ENCODE measurements at regions not wholly inside any gene's neighbourhood (a gene's known extent, or its start where the extent isn't known, plus 50 kb on each side); places are given as distances from the start of the nearest gene placed in this dataset.

- Mint-ChIP-seq H3K9me3 (ENCODE audit: unreplicated experiment) (peaks cover 4% of the 10 kb centered on the region), H3K4me1 (ENCODE audit: unreplicated experiment) (no peaks in the 10 kb centered on the region), H3K27ac (ENCODE audit: unreplicated experiment) (no peak overlapping the region), H3K4me3 (ENCODE audit: unreplicated experiment) (no peak overlapping the region), H3K27me3 (ENCODE audit: unreplicated experiment) (peaks cover 2% of the 10 kb centered on the region), H3K36me3 (ENCODE audit: low read depth, unreplicated experiment) (peaks cover 2% of the 10 kb centered on the region)
- no peak for TF ChIP-seq CTCF (IDR thresholded peaks at IDR 0.05; ENCODE audit: unreplicated experiment)
- no peak for DNase-seq (ENCODE audit: low spot score)
These were observed 153.4 kb upstream of the PSMD7 start for GRCh38 chr16:74143171-74143570.

GRCh38 chr16:74141015-74141414 is 155.6 kb upstream of the PSMD7 start:
- H3K27ac Mint-ChIP-seq (ENCODE audit: unreplicated experiment), result no peak overlapping the region
- H3K4me1 Mint-ChIP-seq (ENCODE audit: unreplicated experiment), result no peaks in the 10 kb centered on the region
- DNase-seq (ENCODE audit: low spot score), result no peak
- H3K9me3 Mint-ChIP-seq (ENCODE audit: unreplicated experiment), result peaks cover 4% of the 10 kb centered on the region
- no peak overlapping the region for H3K4me3 Mint-ChIP-seq (ENCODE audit: unreplicated experiment)
- H3K27me3 Mint-ChIP-seq (ENCODE audit: unreplicated experiment), result peaks cover 2% of the 10 kb centered on the region
- TF ChIP-seq CTCF (IDR thresholded peaks at IDR 0.05; ENCODE audit: unreplicated experiment), result no peak
- H3K36me3 Mint-ChIP-seq (ENCODE audit: low read depth, unreplicated experiment), result peaks cover 2% of the 10 kb centered on the region

- Mint-ChIP-seq H3K4me3 (ENCODE audit: unreplicated experiment) (no peak overlapping the region), H3K36me3 (ENCODE audit: low read depth, unreplicated experiment) (peaks cover 2% of the 10 kb centered on the region), H3K9me3 (ENCODE audit: unreplicated experiment) (peaks cover 4% of the 10 kb centered on the region), H3K4me1 (ENCODE audit: unreplicated experiment) (no peaks in the 10 kb centered on the region), H3K27ac (ENCODE audit: unreplicated experiment) (no peak overlapping the region), H3K27me3 (ENCODE audit: unreplicated experiment) (no peaks in the 10 kb centered on the region)
- DNase-seq (ENCODE audit: low spot score), result no peak
- TF ChIP-seq CTCF (IDR thresholded peaks at IDR 0.05; ENCODE audit: unreplicated experiment), result no peak
These were observed 156.1 kb upstream of the PSMD7 start for GRCh38 chr16:74140557-74140956.

- DNase-seq (ENCODE audit: low spot score), result no peak
- Mint-ChIP-seq H3K4me3 (ENCODE audit: unreplicated experiment) (no peak overlapping the region), H3K4me1 (ENCODE audit: unreplicated experiment) (no peaks in the 10 kb centered on the region), H3K27ac (ENCODE audit: unreplicated experiment) (no peak overlapping the region), H3K9me3 (ENCODE audit: unreplicated experiment) (no peaks in the 10 kb centered on the region), H3K36me3 (ENCODE audit: low read depth, unreplicated experiment) (no peaks in the 10 kb centered on the region), H3K27me3 (ENCODE audit: unreplicated experiment) (no peaks in the 10 kb centered on the region)
- no peak for TF ChIP-seq CTCF (IDR thresholded peaks at IDR 0.05; ENCODE audit: unreplicated experiment)
These were observed 172.8 kb upstream of the PSMD7 start for GRCh38 chr16:74123826-74124225.

GRCh38 chr16:74123195-74123594 is 173.4 kb upstream of the PSMD7 start:
- no peaks in the 10 kb centered on the region for H3K4me1 Mint-ChIP-seq (ENCODE audit: unreplicated experiment)
- H3K4me3 Mint-ChIP-seq (ENCODE audit: unreplicated experiment), result no peak overlapping the region

More at GRCh38 chr16:74123195-74123594, 173.4 kb upstream of the PSMD7 start:
- TF ChIP-seq CTCF (IDR thresholded peaks at IDR 0.05; ENCODE audit: unreplicated experiment), result no peak
- Mint-ChIP-seq H3K27me3 (ENCODE audit: unreplicated experiment) (no peaks in the 10 kb centered on the region), H3K36me3 (ENCODE audit: low read depth, unreplicated experiment) (no peaks in the 10 kb centered on the region), H3K27ac (ENCODE audit: unreplicated experiment) (no peak overlapping the region), H3K9me3 (ENCODE audit: unreplicated experiment) (no peaks in the 10 kb centered on the region)
- DNase-seq (ENCODE audit: low spot score), result no peak
